ENCODE measurements at regions not wholly inside any gene's neighbourhood (a gene's known extent, or its start where the extent isn't known, plus 50 kb on each side); places are given as distances from the start of the nearest gene placed in this dataset.

DNA sequence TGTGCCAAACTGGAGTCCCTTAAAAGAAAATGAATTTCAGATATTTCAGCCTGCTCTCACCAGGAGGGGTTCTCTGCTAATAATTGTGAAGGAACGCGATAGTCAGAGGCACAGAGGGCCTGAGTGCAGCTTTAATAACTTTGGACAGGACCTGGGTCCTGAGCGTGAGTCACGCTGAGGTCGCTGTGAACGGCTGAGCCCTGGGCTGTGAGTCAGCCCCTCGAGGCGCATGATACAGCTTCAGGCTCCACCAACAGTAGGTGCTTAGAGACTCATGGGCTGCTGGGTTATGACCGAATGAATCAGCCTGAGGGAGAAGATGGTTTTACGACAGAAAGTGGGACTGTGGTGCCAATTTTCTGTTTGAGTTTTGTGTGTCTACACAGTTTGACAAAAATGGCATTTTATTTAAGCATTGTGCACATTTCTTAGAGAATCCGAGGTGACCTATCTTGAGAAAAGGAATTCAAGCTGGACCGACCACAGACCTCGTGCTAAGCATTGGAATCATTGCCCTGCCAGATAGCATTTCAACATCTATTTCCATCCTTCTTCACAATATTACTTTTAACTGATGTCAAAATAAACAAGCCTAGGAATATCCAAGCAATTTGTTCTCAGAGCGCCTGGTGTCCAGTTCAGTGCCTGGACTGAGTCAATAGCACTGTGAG, 183.0 kb downstream of the THBS2 start:
- peak in 1 of 2 donors; percentile 8 for TF ChIP-seq CTCF (conservative IDR thresholded peaks at IDR 0.05 in 1 of 2, IDR thresholded peaks at IDR 0.05 in 1 of 2; ENCODE audit: extremely low read depth in 1 of 2, insufficient read depth in 1 of 2, low read depth in 1 of 2, low read length in 2 of 2)
- TF ChIP-seq EZH2 (IDR thresholded peaks at IDR 0.05; ENCODE audit: borderline replicate concordance, low read length), result no peak

Measured in mammary epithelial cell (primary cell).